ENCODE measurements at regions not wholly inside any gene's neighbourhood (a gene's known extent, or its start where the extent isn't known, plus 50 kb on each side); places are given as distances from the start of the nearest gene placed in this dataset.

DNA sequence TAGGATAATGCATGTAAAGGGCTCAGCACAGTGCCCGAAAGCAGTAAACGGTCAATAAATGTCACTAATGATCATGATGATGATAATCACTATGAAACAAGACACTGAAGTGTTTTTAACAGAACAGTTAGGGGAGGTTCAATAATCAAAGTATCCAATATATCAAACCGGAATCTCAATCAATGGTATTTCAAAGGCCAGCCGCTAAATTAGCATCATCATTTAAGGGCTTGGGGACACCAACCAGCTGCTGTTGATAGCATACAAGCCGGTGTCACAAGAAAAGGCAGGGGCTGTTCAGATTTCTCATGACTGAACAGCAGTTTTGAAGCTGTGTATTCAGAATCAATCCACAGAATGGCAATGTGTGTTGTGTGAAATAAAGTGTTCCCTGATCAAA, 316.0 kb upstream of the NPVF start:
- H3K27me3 ChIP-seq, result no peaks in the 10 kb centered on the region
- H3K27ac ChIP-seq, result no peak overlapping the region
- DNase-seq, result no peak
- no peak overlapping the region for H3K4me3 ChIP-seq (replicated peaks in 1 of 3)
- no peak for TF ChIP-seq CTCF (IDR thresholded peaks at IDR 0.05)
- no peak for TF ChIP-seq POLR2A (IDR thresholded peaks at IDR 0.05)
- H3K9me3 ChIP-seq, result no peaks in the 10 kb centered on the region
- WGBS, 2 donors, result 75 to 97% methylated on average over 5 of the region's 5 CpGs
- intact Hi-C loops (cut with DNase I), result no loop called here
- H3K4me1 ChIP-seq, result no peaks in the 10 kb centered on the region
- H3K36me3 ChIP-seq, result no peaks in the 10 kb centered on the region

DNA sequence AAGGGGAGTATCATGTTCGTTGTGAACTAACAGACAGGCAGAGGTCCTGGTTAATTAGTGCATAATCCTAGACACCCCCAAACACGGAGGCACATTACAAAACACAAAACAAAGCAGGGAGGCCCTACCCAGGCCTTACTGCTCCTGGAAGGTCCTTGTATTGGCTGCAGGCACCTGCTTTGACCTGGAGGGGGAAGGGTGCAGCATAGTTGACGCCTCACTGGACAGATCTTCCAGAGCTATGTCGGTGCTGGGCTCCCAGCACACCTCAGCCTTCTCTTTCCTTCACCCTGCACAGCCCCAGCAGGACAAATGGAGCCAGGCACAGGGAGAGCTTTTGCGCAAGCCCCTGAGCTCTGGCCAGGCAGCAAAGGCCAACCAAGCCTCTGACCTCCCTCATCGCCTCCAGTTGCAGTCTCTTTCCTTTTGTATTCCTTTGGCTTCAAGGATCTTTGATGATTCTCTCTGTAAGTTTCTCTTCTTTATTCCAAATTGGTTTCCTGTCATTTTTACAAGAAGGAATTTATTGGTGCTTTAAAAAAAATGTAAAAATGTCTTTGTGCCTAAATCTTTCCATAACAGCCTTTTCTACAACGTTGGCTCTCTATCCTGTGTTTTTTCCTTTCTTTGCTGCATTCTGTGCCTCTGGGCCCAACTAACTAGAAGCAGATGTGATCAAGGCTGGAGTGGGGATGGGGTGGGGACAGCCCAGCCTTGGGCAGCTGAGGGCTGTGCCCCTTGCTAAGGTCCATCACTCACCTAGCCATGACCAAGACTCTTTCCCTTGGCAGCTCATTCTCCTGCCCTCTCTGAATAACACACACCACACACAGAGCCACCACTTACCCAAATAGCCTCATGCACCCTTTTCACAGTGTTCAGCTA, 317.1 kb upstream of the NPVF start:
- H3K27me3 ChIP-seq, result no peaks in the 10 kb centered on the region
- intact Hi-C loops (cut with DNase I), result no loop called here
- no peaks in the 10 kb centered on the region for H3K9me3 ChIP-seq
- no peak for TF ChIP-seq POLR2A (IDR thresholded peaks at IDR 0.05)
- TF ChIP-seq CTCF (IDR thresholded peaks at IDR 0.05), result no peak
- H3K4me1 ChIP-seq, result peaks cover 0 to 2% of the 10 kb centered on the region in 2 donors
- H3K36me3 ChIP-seq, result no peaks in the 10 kb centered on the region
- H3K27ac ChIP-seq, result no peak overlapping the region
- DNase-seq, result no peak
- 65 to 66% methylated on average over 5 to 7 of the region's 7 CpGs for WGBS, 2 donors
- no peak overlapping the region for H3K4me3 ChIP-seq (replicated peaks in 1 of 3)

DNA sequence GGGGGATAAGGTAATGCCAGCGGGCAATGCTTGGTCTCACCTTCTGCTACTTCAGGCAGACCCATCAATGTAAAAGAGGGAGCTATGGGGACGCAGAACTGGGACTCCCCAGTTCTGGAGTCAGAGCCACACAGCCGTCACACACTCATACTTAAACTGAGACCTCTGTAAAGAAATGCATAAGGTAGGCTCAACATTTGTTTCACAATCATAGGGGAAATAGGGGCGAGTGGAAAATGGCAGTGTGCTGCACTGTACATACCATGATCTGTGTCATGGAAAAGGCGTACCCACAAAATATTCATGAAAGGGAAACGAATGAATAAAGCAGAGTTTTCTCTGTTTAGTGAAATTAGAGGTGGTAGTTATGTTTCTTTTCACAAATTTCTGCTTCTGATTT, 318.0 kb upstream of the NPVF start:
- Histone ChIP-seq H3K4me1 (peaks cover 0 to 2% of the 10 kb centered on the region in 2 donors), H3K9me3 (no peaks in the 10 kb centered on the region), H3K27me3 (no peaks in the 10 kb centered on the region), H3K27ac (no peak overlapping the region), H3K36me3 (no peaks in the 10 kb centered on the region), H3K4me3 (replicated peaks in 1 of 3) (no peak overlapping the region)
- intact Hi-C loops (cut with DNase I), result no loop called here
- TF ChIP-seq POLR2A (IDR thresholded peaks at IDR 0.05) (no peak), CTCF (IDR thresholded peaks at IDR 0.05) (no peak)
- 94 to 96% methylated on average over 6 of the region's 6 CpGs for WGBS, 2 donors
- no peak for DNase-seq

DNA sequence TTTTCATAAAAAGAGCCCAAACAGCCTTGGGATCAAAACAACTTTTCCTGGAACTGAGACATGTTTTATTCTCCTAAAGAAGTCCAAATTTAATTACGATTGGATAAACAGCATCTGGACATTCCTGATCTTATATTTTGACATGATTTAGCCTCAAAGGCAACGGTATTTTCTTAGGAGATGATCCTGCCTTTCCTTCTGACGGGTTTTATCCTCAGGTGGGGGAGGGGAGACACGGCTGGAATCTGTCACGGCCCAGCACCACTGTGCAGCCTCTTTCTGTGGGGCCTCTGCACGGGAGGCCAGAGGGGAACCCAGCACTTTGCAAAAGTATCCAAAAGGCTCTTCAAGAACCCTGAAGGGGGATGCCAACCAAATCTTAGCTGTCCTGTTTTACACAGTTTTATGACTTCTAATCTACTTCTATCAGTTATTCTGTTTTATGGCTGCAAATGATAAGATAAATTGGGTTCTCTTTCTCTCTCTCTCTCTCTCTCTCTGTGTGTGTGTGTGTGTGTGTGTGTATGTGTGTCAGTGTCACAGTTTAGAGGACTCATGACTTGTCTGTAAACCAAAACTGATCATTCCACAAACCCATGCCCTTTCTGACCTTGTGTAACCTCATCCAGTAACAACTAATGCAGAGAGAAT, 321.1 kb upstream of the NPVF start:
- no peak overlapping the region for H3K4me3 ChIP-seq (replicated peaks in 1 of 3)
- no peaks in the 10 kb centered on the region for H3K9me3 ChIP-seq
- no peak for DNase-seq
- H3K27me3 ChIP-seq, result no peaks in the 10 kb centered on the region
- no peak overlapping the region for H3K27ac ChIP-seq
- WGBS, 2 donors, result 63 to 71% methylated on average over 6 of the region's 6 CpGs
- peaks cover 9 to 16% of the 10 kb centered on the region in 2 donors for H3K4me1 ChIP-seq
- intact Hi-C loops (cut with DNase I), result no loop called here
- no peaks in the 10 kb centered on the region for H3K36me3 ChIP-seq
- TF ChIP-seq POLR2A (IDR thresholded peaks at IDR 0.05), result no peak
- TF ChIP-seq CTCF (IDR thresholded peaks at IDR 0.05), result no peak

GRCh38 chr7:25550149-25550548, 321.9 kb upstream of the NPVF start:
- 94 to 95% methylated on average over 5 of the region's 5 CpGs for WGBS, 2 donors
- no peaks in the 10 kb centered on the region for H3K27me3 ChIP-seq
- DNase-seq, result no peak
- no peaks in the 10 kb centered on the region for H3K9me3 ChIP-seq
- H3K27ac ChIP-seq, result no peak overlapping the region
- H3K4me3 ChIP-seq (replicated peaks in 1 of 3), result no peak overlapping the region
- intact Hi-C loops (cut with DNase I), result no loop called here
- H3K36me3 ChIP-seq, result no peaks in the 10 kb centered on the region
- TF ChIP-seq CTCF (IDR thresholded peaks at IDR 0.05) (no peak), POLR2A (IDR thresholded peaks at IDR 0.05) (no peak)
- peaks cover 12 to 16% of the 10 kb centered on the region in 2 donors for H3K4me1 ChIP-seq
